GM12878 (cell line): ENCODE measurements at regions not wholly inside any gene's neighbourhood (a gene's known extent, or its start where the extent isn't known, plus 50 kb on each side); places are given as distances from the start of the nearest gene placed in this dataset.

Experiments
- ATAC-seq: fragments of 200-7000 bp; cut with Tn5 transposase; 3 replicates; pipeline ENCODE4 v1.9.1; 2020; ENCODE audit warnings: mild to moderate bottlenecking, moderate library complexity
- BruUV-seq: library from RNA; stranded (reverse); fragments of 400-500 nt; replicated peaks from 2 replicates; lab custom pipeline; 2021; lab: Mats Ljungman, UMichigan
- CTCF ChIA-PET: fragments of 300-600 bp; sonication (Branson Sonifier 250); formaldehyde crosslinking; extraction: SDS; loops from one replicate; lab custom pipeline; 2021; ENCODE audit warnings: inconsistent platforms; lab: Yijun Ruan, JAX
- POLR2A ChIA-PET: fragments of 350-600 bp; formaldehyde crosslinking; extraction: SDS; loops from one replicate; lab custom pipeline; 2021; ENCODE audit warnings: inconsistent platforms; lab: Charles Lee
- RAD21 ChIA-PET: fragments of 300-600 bp; sonication (Branson Sonifier 250); formaldehyde crosslinking; loops from one replicate; lab custom pipeline; 2023; ENCODE audit warnings: antibody characterized with exemption; ENCODE audit not compliant: unreplicated experiment; lab: Charles Lee
- SMC1A ChIA-PET: fragments of 300-600 bp; sonication (Branson Sonifier 250); formaldehyde crosslinking; loops from one replicate; lab custom pipeline; 2023; ENCODE audit not compliant: unreplicated experiment, uncharacterized antibody; lab: Charles Lee
- DNase-seq: peaks from one replicate; pipeline ENCODE4 v3.0.0-alpha.2; 2011; ENCODE audit warnings: low read depth, low spot score
- FAIRE-seq: peaks from 3 replicates; lab custom pipeline; 2011; peaks lifted over from hg19 to GRCh38; lab: Jason Lieb, UNC
- H2AFZ ChIP-seq: 2 replicates; pipeline ENCODE4 v1.6.0; 2011; ENCODE audit warnings: low read depth, low read length, control low read depth; ENCODE audit not compliant: control insufficient read depth
- H3K27ac ChIP-seq: 2 replicates; pipeline ENCODE4 v1.5.1; 2011; ENCODE audit warnings: control low read depth; ENCODE audit not compliant: control insufficient read depth, insufficient read depth
- H3K27me3 ChIP-seq, 2 experiments: replicated peaks in 1 of 2; 2 replicates each; pipeline versions ENCODE4 v1.6.0 to v1.6.1; 2011; ENCODE audit warnings: low read length in 1 of 2; ENCODE audit not compliant: control insufficient read depth in 2 of 2, insufficient read depth in 2 of 2
- H3K36me3 ChIP-seq, 2 experiments: 2 replicates each; pipeline ENCODE4 v1.5.1; 2011; ENCODE audit warnings: low read length in 1 of 2; ENCODE audit not compliant: control insufficient read depth in 2 of 2, insufficient read depth in 2 of 2
- H3K4me1 ChIP-seq: 2 replicates; pipeline ENCODE4 v1.6.1; 2011; ENCODE audit warnings: mild to moderate bottlenecking, low read length, moderate library complexity, mixed read lengths; ENCODE audit not compliant: control insufficient read depth, insufficient read depth
- H3K4me2 ChIP-seq: 2 replicates; pipeline ENCODE4 v1.6.0; 2011; ENCODE audit warnings: control low read depth; ENCODE audit not compliant: control insufficient read depth, insufficient read depth
- H3K4me3 ChIP-seq: fragments of 200-600 bp; sonication (generic); 2 replicates; pipeline ENCODE4 v1.5.1; 2016
- H3K79me2 ChIP-seq: 2 replicates; pipeline ENCODE4 v1.6.0; 2011; ENCODE audit warnings: low read length; ENCODE audit not compliant: control insufficient read depth, insufficient read depth
- H3K9ac ChIP-seq: 2 replicates; pipeline ENCODE4 v1.8.0; 2011; ENCODE audit warnings: low read length, control low read depth, mixed read lengths; ENCODE audit not compliant: control insufficient read depth, insufficient read depth
- H3K9me3 ChIP-seq: replicated peaks from 3 replicates; pipeline ENCODE4 v1.5.1; 2011; ENCODE audit warnings: mild to moderate bottlenecking, low read length; ENCODE audit not compliant: control insufficient read depth, insufficient read depth
- H4K20me1 ChIP-seq: 2 replicates; pipeline ENCODE4 v1.6.0; 2011; ENCODE audit not compliant: control insufficient read depth, insufficient read depth
- ASH2L ChIP-seq: fragments of 300-600, 200-600 bp; sonication (generic); IDR thresholded peaks from 2 replicates; pipeline ENCODE4 v1.6.1; 2017; ENCODE audit warnings: low read depth, mild to moderate bottlenecking, borderline replicate concordance
- BCL11A ChIP-seq: IDR thresholded peaks from 2 replicates; pipeline ENCODE4 v1.6.1; 2011; ENCODE audit warnings: low read depth, low read length
- BCLAF1 ChIP-seq: fragments of 450-650 bp; IDR thresholded peaks from 2 replicates; pipeline ENCODE4 v1.6.1; 2017; ENCODE audit warnings: antibody characterized with exemption, mild to moderate bottlenecking, moderate library complexity
- BRCA1 ChIP-seq: IDR thresholded peaks from 2 replicates; pipeline ENCODE4 v1.6.1; 2011; ENCODE audit warnings: low read depth, low read length, improper control_type of control experiment
- KLF5 ChIP-seq: fragments of 450-650 bp; IDR thresholded peaks from 2 replicates; pipeline ENCODE4 v1.6.1; 2014; ENCODE audit warnings: mild to moderate bottlenecking; ENCODE audit not compliant: partially characterized antibody
- MEF2A ChIP-seq: IDR thresholded peaks from 2 replicates; pipeline ENCODE4 v1.6.1; 2011; ENCODE audit warnings: low read depth, mild to moderate bottlenecking, low read length, moderate library complexity; ENCODE audit not compliant: insufficient read depth
- MEF2B ChIP-seq: fragments of 450-650 bp; IDR thresholded peaks from 2 replicates; pipeline ENCODE4 v1.6.1; 2018; ENCODE audit warnings: mild to moderate bottlenecking, moderate library complexity; ENCODE audit not compliant: partially characterized antibody, poor library complexity, severe bottlenecking
- NR2C1 ChIP-seq: fragments of 450-650 bp; IDR thresholded peaks from 2 replicates; pipeline ENCODE4 v1.6.1; 2017; ENCODE audit warnings: antibody characterized with exemption, mild to moderate bottlenecking, moderate library complexity
- NRF1 ChIP-seq: conservative IDR thresholded peaks from 2 replicates; pipeline ENCODE4 v1.6.1; 2011; ENCODE audit warnings: mild to moderate bottlenecking, low read depth, low read length, improper control_type of control experiment
- RBBP5 ChIP-seq: fragments of 200-600 bp; sonication (generic); conservative IDR thresholded peaks from 2 replicates; pipeline ENCODE4 v1.6.1; 2016
- RUNX3 ChIP-seq: IDR thresholded peaks from 2 replicates; pipeline ENCODE4 v1.6.1; 2012; ENCODE audit warnings: low read length, inconsistent platforms
- SMARCA5 ChIP-seq: fragments of 450-650 bp; IDR thresholded peaks from 2 replicates; pipeline ENCODE4 v1.6.1; 2017; ENCODE audit warnings: mild to moderate bottlenecking
- SREBF2 ChIP-seq: IDR thresholded peaks from 2 replicates; pipeline ENCODE4 v1.6.1; 2012; ENCODE audit warnings: mild to moderate bottlenecking, low read length
- TARDBP ChIP-seq: IDR thresholded peaks from 2 replicates; pipeline ENCODE4 v1.6.1; 2016; ENCODE audit warnings: borderline replicate concordance
- YBX1 ChIP-seq: fragments of 450-650 bp; IDR thresholded peaks from 2 replicates; pipeline ENCODE4 v1.6.1; 2016; ENCODE audit warnings: antibody characterized with exemption
- ZNF687 ChIP-seq: fragments of 450-650 bp; IDR thresholded peaks from 2 replicates; pipeline ENCODE4 v1.6.1; 2017; ENCODE audit warnings: mild to moderate bottlenecking, moderate library complexity
- ZSCAN29 ChIP-seq: fragments of 450-650 bp; IDR thresholded peaks from 2 replicates; pipeline ENCODE4 v1.6.1; 2017; ENCODE audit warnings: mild to moderate bottlenecking, moderate library complexity
- WGBS: methylation state at CpG from one replicate; pipeline ENCODE4 v1.1.6; 2016; ENCODE audit warnings: low lambda C conversion rate; ENCODE audit not compliant: insufficient replicate concordance, insufficient coverage; ENCODE audit errors: missing lambda C conversion rate; 5-methylcytosine and 5-hydroxymethylcytosine counted together
- in situ Hi-C: fragments of 300-500 bp; cut with MboI; formaldehyde crosslinking; loops from 9 replicates; pipeline ENCODE4 v1.14.3; 2018; ENCODE audit warnings: mixed read lengths
- intact Hi-C: fragments of 100-400 bp; cut with micrococcal nuclease; formaldehyde crosslinking; loops from one replicate; pipeline ENCODE4 v1.14.2; 2022; ENCODE audit not compliant: unreplicated experiment

- no peak for TF ChIP-seq BCLAF1
- no peak for TF ChIP-seq RBBP5
These were observed 212.8 kb upstream of the CST7 start (continued) for GRCh38 chr20:24736131-24736843.

- ChIA-PET RAD21 (no interaction called here), CTCF (no interaction called here), POLR2A (no interaction called here), SMC1A (no interaction called here)
- intact Hi-C loops (no loop called here), in situ Hi-C loops (no loop called here)
- Histone ChIP-seq H3K27ac (no peak overlapping the region), H2AFZ (no peak overlapping the region), H3K27me3 (no peaks in the 10 kb centered on the region), H3K4me1 (peaks cover 4% of the 10 kb centered on the region), H3K9ac (no peak overlapping the region), H3K79me2 (no peaks in the 10 kb centered on the region), H4K20me1 (no peaks in the 10 kb centered on the region), H3K9me3 (no peaks in the 10 kb centered on the region), H3K4me2 (no peak overlapping the region), H3K4me3 (no peak overlapping the region), H3K36me3 (no peaks in the 10 kb centered on the region)
- no TSS peak for BruUV-seq
- TF ChIP-seq ASH2L (no peak), BCL11A (no peak), NR2C1 (no peak), BRCA1 (no peak), TARDBP (no peak), ZSCAN29 (no peak), YBX1 (no peak), ZNF687 (no peak), RUNX3 (no peak), NRF1 (no peak), MEF2A (no peak), KLF5 (no peak), MEF2B (no peak), SREBF2 (no peak), SMARCA5 (no peak)
- DNase-seq (no peak), FAIRE-seq (no peak), ATAC-seq (no peak)
- 29% methylated on average over 5 of the region's 5 CpGs for WGBS
These were observed 212.2 kb upstream of the CST7 start for GRCh38 chr20:24736844-24737211.
